HepG2 (cell line): ENCODE measurements at regions not wholly inside any gene's neighbourhood (a gene's known extent, or its start where the extent isn't known, plus 50 kb on each side); places are given as distances from the start of the nearest gene placed in this dataset.

Source experiments
- ATAC-seq: fragments of 200-7000 bp; cut with Tn5 transposase; 3 replicates; pipeline ENCODE4 v1.9.1; 2020; ENCODE audit warnings: mild to moderate bottlenecking, moderate library complexity
- BruUV-seq: library from RNA; stranded (reverse); fragments of 400-500 nt; replicated peaks from 2 replicates; lab custom pipeline; 2021; lab: Mats Ljungman, UMichigan
- CTCF ChIA-PET: fragments of 300-600 bp; formaldehyde crosslinking; extraction: SDS; loops from one replicate; lab custom pipeline; 2021; ENCODE audit warnings: low total read pairs, inconsistent platforms, low intra/inter-chr PET ratio; lab: Yijun Ruan, JAX
- POLR2A ChIA-PET: fragments of 350-600 bp; sonication (Branson Sonifier 250); formaldehyde crosslinking; loops from one replicate; lab custom pipeline; 2020; ENCODE audit warnings: antibody characterized with exemption, inconsistent platforms; lab: Yijun Ruan, JAX
- DNase-seq: peaks from one replicate; pipeline ENCODE4 v3.0.0-alpha.2; 2015; ENCODE audit warnings: low spot score
- FAIRE-seq: peaks from 3 replicates; lab custom pipeline; 2011; peaks lifted over from hg19 to GRCh38; lab: Jason Lieb, UNC
- H2AFZ ChIP-seq: one replicate; pipeline ENCODE4 v1.6.1; 2011; ENCODE audit warnings: low read length, inconsistent platforms
- H3K27ac ChIP-seq: fragments of 300-600 bp; 3 replicates; pipeline ENCODE4 v1.8.0; 2011; ENCODE audit warnings: mixed run types, mild to moderate bottlenecking, mixed read lengths, low read length, inconsistent platforms; ENCODE audit not compliant: insufficient read depth; ENCODE audit errors: extremely low read length
- H3K27me3 ChIP-seq, 2 experiments: fragments of 200-600 bp in 1 of 2; 2 replicates in 1 of 2; 3 replicates in 1 of 2; pipeline versions ENCODE4 v1.6.0 to v1.8.0; 2011; ENCODE audit warnings: low read length in 2 of 2, mild to moderate bottlenecking in 2 of 2, moderate library complexity in 2 of 2, inconsistent platforms in 1 of 2; ENCODE audit not compliant: insufficient read depth in 2 of 2, control insufficient read depth in 1 of 2
- H3K36me3 ChIP-seq, 2 experiments: fragments of 200-600 bp in 1 of 2; replicated peaks in 1 of 2; 2 replicates in 1 of 2; 3 replicates in 1 of 2; pipeline versions ENCODE4 v1.5.1 to v1.8.0; 2011; ENCODE audit warnings: low read length in 2 of 2, inconsistent platforms in 1 of 2; ENCODE audit not compliant: insufficient read depth in 2 of 2, control insufficient read depth in 1 of 2
- H3K4me1 ChIP-seq: 2 replicates; pipeline ENCODE4 v1.5.1; 2012; ENCODE audit warnings: low read length, inconsistent platforms; ENCODE audit not compliant: insufficient read depth
- H3K4me2 ChIP-seq: 2 replicates; pipeline ENCODE4 v1.6.0; 2011; ENCODE audit warnings: low read depth, low read length, inconsistent platforms
- H3K4me3 ChIP-seq, 3 experiments: fragments of 200-600 bp in 1 of 3; sonication (generic), shearing (Covaris generic) in 1 of 3; replicated peaks in 1 of 3; 2 replicates each; pipeline ENCODE4 v1.5.1; 2011 to 2016; ENCODE audit warnings: low read length in 3 of 3, inconsistent platforms in 2 of 3, low read depth in 2 of 3, mild to moderate bottlenecking in 2 of 3, control low read depth in 1 of 3, mixed read lengths in 1 of 3; ENCODE audit not compliant: insufficient read depth in 1 of 3
- H3K79me2 ChIP-seq: one replicate; pipeline ENCODE4 v1.6.1; 2011; ENCODE audit warnings: low read length, inconsistent platforms; ENCODE audit not compliant: insufficient read depth
- H3K9ac ChIP-seq: 2 replicates; pipeline ENCODE4 v1.6.0; 2011; ENCODE audit warnings: mild to moderate bottlenecking, low read depth, low read length, inconsistent platforms; ENCODE audit not compliant: insufficient read depth
- H3K9me3 ChIP-seq: 2 replicates; pipeline ENCODE4 v1.5.1; 2012; ENCODE audit warnings: mild to moderate bottlenecking, low read length
- H4K20me1 ChIP-seq: 2 replicates; pipeline ENCODE4 v1.6.0; 2011; ENCODE audit warnings: inconsistent platforms, mild to moderate bottlenecking, low read length, moderate library complexity; ENCODE audit not compliant: insufficient read depth
- NCOA5 ChIP-seq: sonication (generic); formaldehyde crosslinking; IDR thresholded peaks from 2 replicates; pipeline ENCODE4 v1.4.0; 2020; ENCODE audit warnings: missing genetic modification reagents
- PRDM10 ChIP-seq: sonication (generic); formaldehyde crosslinking; IDR thresholded peaks from 2 replicates; pipeline ENCODE4 v1.4.0; 2020; ENCODE audit warnings: low read depth, missing genetic modification reagents
- REST ChIP-seq, 2 experiments: IDR thresholded peaks; 2 replicates each; pipeline ENCODE4 v1.6.1; 2011 to 2012; ENCODE audit warnings: low read length in 2 of 2, borderline replicate concordance in 1 of 2, low read depth in 1 of 2, mild to moderate bottlenecking in 1 of 2, moderate library complexity in 1 of 2
- ZNF660 ChIP-seq: sonication (generic); formaldehyde crosslinking; IDR thresholded peaks from 2 replicates; pipeline ENCODE4 v1.5.1; 2020; ENCODE audit warnings: mild to moderate bottlenecking, low read depth, missing genetic modification reagents, borderline replicate concordance
- WGBS: methylation state at CpG from one replicate; pipeline ENCODE4 v1.1.6; 2017; ENCODE audit warnings: low lambda C conversion rate; 5-methylcytosine and 5-hydroxymethylcytosine counted together
- in situ Hi-C: cut with HindIII; loops from 2 replicates; pipeline ENCODE4 v1.10.0; 2017; ENCODE audit warnings: low pct_unique_long_range_greater_than_20kb; ENCODE audit not compliant: extremely low pct_ligation_motif_present
- intact Hi-C: fragments of 100-400 bp; cut with micrococcal nuclease; formaldehyde crosslinking; loops from one replicate; pipeline ENCODE4 v1.10.0; 2022; ENCODE audit not compliant: unreplicated experiment

GRCh38 chr13:107456431-107456830 lies 758.9 kb downstream of the LIG4 start:
- H3K4me1 ChIP-seq, result no peaks in the 10 kb centered on the region
- H3K79me2 ChIP-seq, result no peaks in the 10 kb centered on the region
- ChIA-PET CTCF (no interaction called here), POLR2A (no interaction called here)
- FAIRE-seq (no peak), DNase-seq (no peak), ATAC-seq (no peak)
- H4K20me1 ChIP-seq, result no peaks in the 10 kb centered on the region
- BruUV-seq, result no TSS peak
- TF ChIP-seq PRDM10 (CRISPR knock-in tag), result no peak
- no peak for TF ChIP-seq ZNF660 (CRISPR knock-in tag)
- H3K4me2 ChIP-seq, result no peak overlapping the region
- no peak overlapping the region for H3K4me3 ChIP-seq
- H2AFZ ChIP-seq, result no peak overlapping the region
- in situ Hi-C loops, result no loop called here
- H3K36me3 ChIP-seq, result no peaks in the 10 kb centered on the region
- H3K27me3 ChIP-seq, result no peaks in the 10 kb centered on the region
- peaks cover 30% of the 10 kb centered on the region for H3K9me3 ChIP-seq
- no peak overlapping the region for H3K27ac ChIP-seq
- intact Hi-C loops, result no loop called here
- WGBS, result 1% methylated on average over 2 of the region's 2 CpGs
- no peak overlapping the region for H3K9ac ChIP-seq

GRCh38 chr13:107452833-107453232 lies 762.5 kb downstream of the LIG4 start:
- intact Hi-C loops, result no loop called here
- 0% methylated on average over 2 of the region's 2 CpGs for WGBS
- Histone ChIP-seq H3K79me2 (no peaks in the 10 kb centered on the region), H3K4me1 (no peaks in the 10 kb centered on the region), H3K4me2 (no peak overlapping the region), H3K27me3 (no peaks in the 10 kb centered on the region; a peak in 1 of 5 replicates), H4K20me1 (no peaks in the 10 kb centered on the region), H3K9me3 (peaks cover 30% of the 10 kb centered on the region), H3K4me3 (no peak overlapping the region), H2AFZ (no peak overlapping the region), H3K27ac (no peak overlapping the region), H3K9ac (no peak overlapping the region), H3K36me3 (no peaks in the 10 kb centered on the region)
- ChIA-PET CTCF (no interaction called here), POLR2A (no interaction called here)
- DNase-seq, result no peak
- TF ChIP-seq REST (IDR thresholded peaks at IDR 0.05; ENCODE audit: borderline replicate concordance in 1 of 2, low read depth in 1 of 2, low read length in 2 of 2), result peak in 1 of 2 experiments; percentile 62; a peak in 3 of 4 replicates
- no peak for TF ChIP-seq NCOA5 (CRISPR knock-in tag)
- ATAC-seq, result no peak
- in situ Hi-C loops, result no loop called here
- no peak for FAIRE-seq
- no TSS peak for BruUV-seq
